ENCODE measurements at regions not wholly inside any gene's neighbourhood (a gene's known extent, or its start where the extent isn't known, plus 50 kb on each side); places are given as distances from the start of the nearest gene placed in this dataset.

DNA sequence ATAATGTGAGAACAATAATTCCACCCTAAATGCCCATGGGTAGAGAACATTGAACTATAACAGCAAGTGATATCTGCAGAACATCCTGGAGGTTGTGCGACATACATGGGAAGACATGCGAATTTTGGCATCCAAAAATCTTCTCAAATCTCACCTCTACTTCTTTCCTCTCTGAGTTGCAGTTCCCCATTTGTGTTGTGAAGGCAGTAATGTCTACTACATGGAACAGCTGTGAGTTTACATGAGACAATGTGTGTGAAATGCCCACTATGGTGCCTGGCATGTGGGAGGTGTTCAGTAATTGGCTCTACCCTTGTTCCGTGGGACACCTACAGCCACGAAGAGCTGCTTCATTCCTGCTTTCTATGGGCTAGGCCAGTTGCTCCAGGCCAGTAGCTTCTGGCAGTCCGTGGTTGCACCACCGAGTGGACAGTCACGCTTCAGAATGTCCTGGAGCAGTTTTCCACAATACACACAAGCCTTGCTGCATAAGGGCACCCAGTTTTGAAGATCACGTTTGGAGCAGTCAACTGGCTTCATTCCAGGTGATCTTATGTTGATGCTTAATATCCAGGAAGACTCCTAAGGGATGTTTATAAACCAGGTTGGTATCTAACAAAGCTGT, 297.7 kb downstream of the DEPDC1B start:
- H3K4me3 ChIP-seq (ENCODE audit: low read depth, low read length) = no peak overlapping the region
- TF ChIP-seq, protein P1, sequence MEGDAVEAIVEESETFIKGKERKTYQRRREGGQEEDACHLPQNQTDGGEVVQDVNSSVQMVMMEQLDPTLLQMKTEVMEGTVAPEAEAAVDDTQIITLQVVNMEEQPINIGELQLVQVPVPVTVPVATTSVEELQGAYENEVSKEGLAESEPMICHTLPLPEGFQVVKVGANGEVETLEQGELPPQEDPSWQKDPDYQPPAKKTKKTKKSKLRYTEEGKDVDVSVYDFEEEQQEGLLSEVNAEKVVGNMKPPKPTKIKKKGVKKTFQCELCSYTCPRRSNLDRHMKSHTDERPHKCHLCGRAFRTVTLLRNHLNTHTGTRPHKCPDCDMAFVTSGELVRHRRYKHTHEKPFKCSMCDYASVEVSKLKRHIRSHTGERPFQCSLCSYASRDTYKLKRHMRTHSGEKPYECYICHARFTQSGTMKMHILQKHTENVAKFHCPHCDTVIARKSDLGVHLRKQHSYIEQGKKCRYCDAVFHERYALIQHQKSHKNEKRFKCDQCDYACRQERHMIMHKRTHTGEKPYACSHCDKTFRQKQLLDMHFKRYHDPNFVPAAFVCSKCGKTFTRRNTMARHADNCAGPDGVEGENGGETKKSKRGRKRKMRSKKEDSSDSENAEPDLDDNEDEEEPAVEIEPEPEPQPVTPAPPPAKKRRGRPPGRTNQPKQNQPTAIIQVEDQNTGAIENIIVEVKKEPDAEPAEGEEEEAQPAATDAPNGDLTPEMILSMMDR (conservative IDR thresholded peaks at IDR 0.05; ENCODE audit: low read depth, low read length) = no peak
- DNase-seq (ENCODE audit: low read depth) = no peak

DNA sequence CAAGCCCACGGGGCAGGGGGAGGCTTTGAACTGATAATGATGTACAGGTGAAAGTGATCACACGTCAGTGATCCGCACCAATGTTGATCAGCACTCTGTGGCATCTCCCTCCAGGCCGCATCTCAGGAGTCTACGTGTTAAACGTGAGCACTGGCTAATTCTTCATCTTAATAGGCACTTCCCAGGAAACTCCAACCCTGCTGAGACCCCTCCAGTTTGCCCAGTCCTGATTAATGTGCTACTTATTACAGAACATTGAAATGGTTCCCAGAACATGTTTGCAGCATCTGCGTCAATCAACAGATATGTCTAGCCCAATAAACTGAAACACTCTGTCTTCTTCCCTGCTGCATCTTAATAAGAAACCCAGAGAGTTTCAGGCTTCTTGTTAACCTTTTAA, 298.4 kb downstream of the DEPDC1B start:
- TF ChIP-seq, protein P1 (conservative IDR thresholded peaks at IDR 0.05; ENCODE audit: low read depth, low read length) = no peak
- H3K4me3 ChIP-seq (ENCODE audit: low read depth, low read length) = no peak overlapping the region
- DNase-seq (ENCODE audit: low read depth) = no peak

DNA sequence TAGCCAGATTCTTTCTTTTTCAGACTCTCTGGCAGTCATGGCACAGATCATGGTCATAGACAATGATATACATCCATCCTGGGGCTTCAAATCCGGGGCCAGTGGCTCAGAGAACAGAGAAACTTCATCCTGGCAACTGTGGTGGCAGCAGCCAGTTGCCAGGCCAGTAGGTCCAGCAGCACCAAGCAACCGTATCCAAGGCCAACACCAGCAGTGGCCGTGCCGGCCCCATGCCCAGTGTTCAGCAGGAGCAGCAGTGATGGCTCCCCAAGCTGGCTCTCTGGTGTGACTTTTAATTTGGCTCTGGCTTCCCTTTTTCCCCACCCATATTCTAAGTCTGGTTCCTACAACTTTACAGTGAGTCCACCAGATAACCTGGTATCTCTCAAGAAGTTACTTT, 300.5 kb downstream of the DEPDC1B start:
- TF ChIP-seq, protein P1 (conservative IDR thresholded peaks at IDR 0.05; ENCODE audit: low read depth, low read length) = no peak
- H3K4me3 ChIP-seq (ENCODE audit: low read depth, low read length) = no peak overlapping the region
- DNase-seq (ENCODE audit: low read depth) = no peak

DNA sequence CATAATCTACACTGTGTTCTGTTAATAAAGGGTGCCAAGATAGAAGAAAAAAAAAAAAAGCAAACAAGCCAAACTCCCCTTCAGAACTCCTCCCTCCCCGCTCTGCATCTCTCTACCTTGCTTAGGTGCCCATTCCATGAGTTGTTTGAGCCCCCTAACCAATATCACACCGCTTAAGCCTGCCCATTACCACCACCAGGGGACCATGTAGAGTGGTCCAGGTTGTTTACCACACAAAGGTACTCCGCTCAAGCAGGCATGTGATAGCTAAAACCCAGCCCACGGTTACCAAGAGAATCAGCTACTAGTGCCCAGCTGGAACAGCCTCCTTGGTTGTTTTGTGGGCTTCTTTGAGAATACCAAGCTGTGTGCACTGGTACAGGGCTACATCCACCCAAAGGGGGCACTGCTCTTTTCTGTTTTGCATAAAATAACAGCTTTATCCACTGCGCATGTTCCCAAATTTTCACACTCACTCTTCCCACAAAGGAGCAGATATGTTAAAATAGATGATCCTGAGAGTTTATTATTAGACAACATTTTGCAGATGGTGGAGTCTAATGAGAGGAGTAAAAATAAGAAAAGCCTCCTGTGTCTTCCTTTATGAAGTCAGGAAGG, 304.1 kb downstream of the DEPDC1B start:
- TF ChIP-seq, protein P1 (conservative IDR thresholded peaks at IDR 0.05; ENCODE audit: low read depth, low read length) = peak; percentile 27
- DNase-seq (ENCODE audit: low read depth) = no peak
- no peak overlapping the region for H3K4me3 ChIP-seq (ENCODE audit: low read depth, low read length)

DNA sequence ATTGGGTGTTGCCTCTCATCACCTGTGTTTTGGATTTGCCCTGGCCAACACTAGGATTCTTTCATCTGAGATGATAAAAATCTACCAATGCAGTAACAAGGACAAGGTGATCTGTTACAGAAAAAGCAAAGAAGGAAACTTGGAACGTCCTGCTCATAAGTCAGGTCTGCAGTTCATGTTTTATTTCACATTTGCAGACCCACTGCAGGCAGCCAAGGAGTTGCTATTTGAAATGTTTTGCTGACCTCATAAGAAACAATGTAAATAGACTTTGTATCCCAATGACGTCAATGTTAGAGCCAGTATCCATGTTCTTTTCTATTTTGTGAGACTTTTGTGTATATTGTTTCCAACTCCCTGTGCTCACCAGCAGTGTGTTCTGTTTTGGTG, 312.9 kb downstream of the DEPDC1B start:
- TF ChIP-seq, protein P1 (conservative IDR thresholded peaks at IDR 0.05; ENCODE audit: low read depth, low read length) = no peak
- DNase-seq (ENCODE audit: low read depth) = no peak
- no peak overlapping the region for H3K4me3 ChIP-seq (ENCODE audit: low read depth, low read length)

DNA sequence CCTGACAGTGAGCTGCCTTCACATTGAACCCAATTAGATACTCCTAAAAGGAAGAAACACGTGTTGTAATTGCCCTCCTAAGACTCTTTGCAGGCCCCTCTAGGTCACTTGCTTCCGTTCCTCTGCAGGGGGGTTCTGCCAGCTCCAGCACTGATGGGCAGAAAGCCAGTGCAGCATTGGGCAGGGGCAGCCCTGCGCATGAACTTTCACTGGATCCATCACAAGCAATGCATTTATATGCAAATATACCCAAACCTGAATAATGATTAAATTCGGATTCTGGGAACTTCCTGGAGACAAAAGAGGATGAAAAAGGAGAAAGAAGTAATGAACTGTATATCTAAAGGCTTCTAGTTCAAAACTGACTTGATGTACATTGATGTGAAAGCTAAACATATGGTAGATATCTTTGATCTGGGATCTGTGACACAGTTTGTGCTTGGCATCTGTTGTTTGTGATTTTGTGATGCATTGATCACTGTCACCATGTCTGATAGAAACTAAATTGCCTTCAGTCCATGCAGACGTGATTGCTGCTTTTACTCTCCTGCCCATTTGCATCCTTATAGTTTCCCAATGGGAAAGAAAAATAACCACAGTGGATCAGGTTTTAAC, 313.4 kb downstream of the DEPDC1B start:
- no peak for DNase-seq (ENCODE audit: low read depth)
- TF ChIP-seq, protein P1 (conservative IDR thresholded peaks at IDR 0.05; ENCODE audit: low read depth, low read length) = no peak
- no peak overlapping the region for H3K4me3 ChIP-seq (ENCODE audit: low read depth, low read length)
